GM23338 (cell line): ENCODE measurements at regions not wholly inside any gene's neighbourhood (a gene's known extent, or its start where the extent isn't known, plus 50 kb on each side); places are given as distances from the start of the nearest gene placed in this dataset.

ENCODE experiments used
- CTCF ChIP-seq, 2 experiments: fragments of 200-600 bp in 1 of 2; sonication (generic) in 1 of 2; conservative IDR thresholded peaks; 2 replicates each; pipeline versions ENCODE4 v1.5.1 to v1.6.1; 2016 to 2017; ENCODE audit warnings: antibody characterized with exemption in 2 of 2, low read depth in 2 of 2, mild to moderate bottlenecking in 2 of 2, moderate library complexity in 1 of 2
- EZH2phosphoT487 ChIP-seq: fragments of 200-600 bp; sonication (generic); IDR thresholded peaks from one replicate; pipeline ENCODE4 v1.8.1; 2018; ENCODE audit warnings: antibody characterized with exemption; ENCODE audit not compliant: unreplicated experiment
- POLR2AphosphoS5 ChIP-seq: IDR thresholded peaks from 2 replicates; pipeline ENCODE4 v1.6.1; 2016; ENCODE audit warnings: antibody characterized with exemption, low read depth
- STAT1 ChIP-seq: IDR thresholded peaks from one replicate; pipeline ENCODE4 v1.6.1; 2016; ENCODE audit warnings: antibody characterized with exemption; ENCODE audit not compliant: unreplicated experiment

GRCh38 chr11:76282172-76282571, 75.9 kb upstream of the WNT11 start:
- TF ChIP-seq CTCF (conservative IDR thresholded peaks at IDR 0.05; ENCODE audit: low read depth in 2 of 2) (no peak), STAT1 (no peak), POLR2AphosphoS5 (no peak), EZH2phosphoT487 (no peak)
